Medulla oblongata (tissue), 1 donor: ENCODE measurements at regions not wholly inside any gene's neighbourhood (a gene's known extent, or its start where the extent isn't known, plus 50 kb on each side); places are given as distances from the start of the nearest gene placed in this dataset.
"Not testable (repeated sequence)": the region's sequence is repeated elsewhere in the genome, so short reads cannot be mapped to it uniquely, and the experiment has no call there.

Source experiments
- DNase-seq: peaks from one replicate; pipeline ENCODE4 v3.0.0-alpha.2; 2015; ENCODE audit errors: extremely low spot score

GRCh38 chr4:18100657-18101056 lies 79.1 kb upstream of the LCORL start:
- DNase-seq: no peak

DNA sequence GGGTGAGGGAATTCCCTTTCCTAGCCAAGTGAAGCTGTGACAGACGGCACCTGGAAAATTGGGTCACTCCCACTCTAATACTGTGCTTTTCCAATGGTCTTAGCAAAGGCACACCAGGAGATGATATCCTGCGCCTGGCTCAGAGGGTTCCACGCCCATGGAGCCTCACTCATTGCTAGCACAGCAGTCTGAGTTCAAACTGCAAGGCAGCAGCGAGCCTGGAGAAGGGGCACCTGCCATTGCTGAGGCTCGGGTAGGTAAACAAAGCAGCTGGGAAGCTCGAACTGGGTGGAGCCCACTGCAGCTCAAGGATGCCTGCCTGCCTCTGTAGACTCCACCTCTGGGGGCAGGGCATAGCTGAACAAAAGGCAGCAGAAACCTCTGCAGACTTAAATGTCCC lies 68.9 kb upstream of the LCORL start:
- not testable (repeated sequence) for DNase-seq

GRCh38 chr4:18082236-18082635 lies 60.7 kb upstream of the LCORL start:
- no peak for DNase-seq

- no peak for DNase-seq
Observed at GRCh38 chr4:18081708-18082107, 60.2 kb upstream of the LCORL start.

- DNase-seq: no peak
Observed at GRCh38 chr4:18077808-18078207, 56.3 kb upstream of the LCORL start.

DNA sequence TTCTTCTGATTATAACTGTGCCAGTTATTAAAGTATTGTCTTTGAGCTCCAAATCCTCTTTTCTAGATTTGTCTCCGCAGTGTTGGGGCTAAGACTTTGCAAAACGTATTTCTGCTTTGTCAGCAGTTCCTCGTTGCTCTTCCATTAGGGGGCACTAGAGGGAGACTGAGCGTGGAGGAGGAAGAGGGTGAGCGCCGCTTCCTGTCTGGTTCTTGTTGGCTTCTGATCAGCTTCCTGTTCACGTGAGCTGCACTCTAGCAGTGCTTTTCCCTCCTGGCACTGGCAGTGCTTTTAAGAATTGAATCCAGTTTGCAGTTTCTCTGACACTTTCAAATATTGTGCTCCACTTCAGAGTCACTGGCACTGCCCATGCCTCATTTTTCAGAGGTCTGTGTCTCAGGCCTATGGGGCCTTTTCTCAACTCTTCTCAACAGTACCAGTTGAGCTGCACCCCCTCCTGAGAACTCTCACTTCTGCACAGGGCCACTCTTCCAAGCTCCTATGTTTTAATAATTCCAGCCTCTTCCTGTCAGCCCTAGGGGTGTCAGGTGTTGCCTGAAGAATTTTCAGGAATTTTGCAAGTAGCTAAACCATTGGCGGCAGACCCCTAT lies 54.4 kb upstream of the LCORL start:
- DNase-seq: peak; percentile 24

GRCh38 chr4:18071894-18072293 lies 50.3 kb upstream of the LCORL start:
- DNase-seq: no peak
